Osteoblast (primary cell): ENCODE measurements at regions not wholly inside any gene's neighbourhood (a gene's known extent, or its start where the extent isn't known, plus 50 kb on each side); places are given as distances from the start of the nearest gene placed in this dataset.

Experiments
- DNase-seq: peaks from one replicate; pipeline ENCODE4 v3.0.0; 2011; ENCODE audit warnings: low spot score, mixed read lengths; ENCODE audit not compliant: insufficient read length; ENCODE audit errors: missing footprints
- H2AFZ ChIP-seq: 2 replicates; pipeline ENCODE4 v1.6.0; 2011; ENCODE audit warnings: mild to moderate bottlenecking, low read length
- H3K27ac ChIP-seq: 2 replicates; pipeline ENCODE4 v1.5.1; 2011; ENCODE audit warnings: mild to moderate bottlenecking, low read depth, low read length, moderate library complexity
- H3K27me3 ChIP-seq: 2 replicates; pipeline ENCODE4 v1.6.0; 2012; ENCODE audit warnings: mild to moderate bottlenecking, control low read depth, inconsistent platforms, low read length, moderate library complexity; ENCODE audit not compliant: insufficient read depth
- H3K36me3 ChIP-seq: 2 replicates; pipeline ENCODE4 v1.5.1; 2011; ENCODE audit warnings: mild to moderate bottlenecking, low read length, control low read depth, moderate library complexity; ENCODE audit not compliant: insufficient read depth
- H3K4me1 ChIP-seq: 2 replicates; pipeline ENCODE4 v1.5.1; 2011; ENCODE audit warnings: mild to moderate bottlenecking, low read length, control low read depth, moderate library complexity; ENCODE audit not compliant: insufficient read depth
- H3K4me2 ChIP-seq: 2 replicates; pipeline ENCODE4 v1.6.0; 2011; ENCODE audit warnings: mild to moderate bottlenecking, low read length; ENCODE audit not compliant: insufficient read depth
- H3K4me3 ChIP-seq: fragments of 200-600 bp; sonication (generic); 3 replicates; pipeline ENCODE4 v1.5.1; 2012; ENCODE audit warnings: mild to moderate bottlenecking, low read length, inconsistent platforms; ENCODE audit not compliant: insufficient read depth
- H3K79me2 ChIP-seq: 2 replicates; pipeline ENCODE4 v1.6.0; 2012; ENCODE audit warnings: mild to moderate bottlenecking, low read length, control low read depth, inconsistent platforms; ENCODE audit not compliant: insufficient read depth
- H3K9me3 ChIP-seq: 2 replicates; pipeline ENCODE4 v1.5.1; 2011; ENCODE audit warnings: low read depth, low read length, control low read depth
- H4K20me1 ChIP-seq: 2 replicates; pipeline ENCODE4 v1.6.0; 2012; ENCODE audit warnings: mild to moderate bottlenecking, low read length, control low read depth; ENCODE audit not compliant: insufficient read depth
- CTCF ChIP-seq: IDR thresholded peaks from 2 replicates; pipeline ENCODE4 v1.5.1; 2011; ENCODE audit warnings: mild to moderate bottlenecking, low read depth, low read length, moderate library complexity; ENCODE audit errors: extremely low read depth

DNA sequence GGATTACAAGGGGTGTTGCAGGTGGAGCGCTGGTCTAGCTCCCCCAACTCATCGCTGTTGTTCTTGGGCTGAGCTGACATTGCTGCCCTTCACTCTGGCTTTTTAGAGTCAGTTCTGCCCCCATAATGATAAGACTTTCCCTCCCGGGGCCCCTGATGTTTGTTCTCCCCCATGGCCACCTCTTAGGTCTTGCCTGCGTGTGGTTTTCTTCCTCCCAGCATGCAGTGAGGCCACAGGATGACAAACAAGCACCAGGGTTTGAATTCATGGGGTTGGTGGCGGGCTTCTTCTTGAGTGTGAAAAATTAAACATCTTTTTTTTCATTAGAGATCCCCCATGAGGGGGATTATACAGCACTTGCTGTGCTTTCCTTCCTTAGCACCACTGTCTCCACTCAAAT is 74.1 kb downstream of the CTAGE1 start:
- peaks cover 33% of the 10 kb centered on the region for H3K4me1 ChIP-seq

DNA sequence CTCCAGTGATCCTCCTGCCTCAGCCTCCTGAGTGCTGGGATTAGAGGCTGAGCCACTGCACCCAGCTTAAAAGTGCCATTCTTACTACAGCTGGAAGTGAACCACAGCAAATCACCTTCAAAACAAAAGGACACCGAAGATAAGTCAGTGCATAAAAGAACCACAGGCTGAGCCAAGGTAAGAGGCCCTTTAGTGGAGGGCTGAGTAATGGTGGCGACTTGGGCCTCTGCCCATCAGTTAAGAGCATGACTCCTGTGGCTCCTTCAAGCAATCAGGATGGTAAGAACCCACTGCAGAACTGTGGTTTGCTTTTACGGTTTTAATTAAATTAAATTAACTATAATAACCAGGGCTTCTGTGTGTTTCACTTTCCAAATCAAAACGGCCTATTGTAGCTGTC is 75.1 kb downstream of the CTAGE1 start:
- peak overlapping the region; percentile 35 for H3K4me2 ChIP-seq

More for the DNA sequence above, 74.1 kb downstream of the CTAGE1 start:
- Histone ChIP-seq H3K27me3 (no peaks in the 10 kb centered on the region), H3K9me3 (no peaks in the 10 kb centered on the region), H3K79me2 (no peaks in the 10 kb centered on the region), H3K4me3 (no peak overlapping the region), H2AFZ (no peak overlapping the region), H4K20me1 (no peaks in the 10 kb centered on the region), H3K36me3 (no peaks in the 10 kb centered on the region), H3K4me2 (no peak overlapping the region), H3K27ac (no peak overlapping the region)
- no peak for DNase-seq
- no peak for TF ChIP-seq CTCF

DNA sequence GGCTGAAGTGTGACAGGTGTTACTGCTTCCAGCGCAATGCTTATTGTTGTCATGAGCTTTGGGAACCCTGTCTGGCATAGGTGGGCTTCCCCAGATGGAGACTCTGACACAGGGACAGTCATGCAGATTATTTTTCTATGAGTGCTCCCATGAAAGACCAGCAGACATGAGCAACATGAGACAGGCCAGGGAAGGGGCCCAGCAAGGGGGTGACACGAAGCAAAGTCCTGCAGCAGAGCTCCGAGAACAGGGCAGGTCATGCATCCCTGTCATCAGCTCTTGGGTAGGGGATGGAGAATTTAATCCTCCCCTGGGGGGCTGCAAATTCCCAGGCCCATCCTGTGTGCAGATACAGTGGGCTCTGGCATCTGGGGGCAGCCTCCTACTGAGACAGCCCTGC is 77.4 kb downstream of the CTAGE1 start:
- DNase-seq, result no peak
- Histone ChIP-seq H4K20me1 (no peaks in the 10 kb centered on the region), H3K4me3 (no peak overlapping the region), H3K79me2 (no peaks in the 10 kb centered on the region), H2AFZ (no peak overlapping the region), H3K9me3 (no peaks in the 10 kb centered on the region), H3K4me2 (no peak overlapping the region), H3K27ac (no peak overlapping the region), H3K27me3 (no peaks in the 10 kb centered on the region), H3K36me3 (no peaks in the 10 kb centered on the region), H3K4me1 (peaks cover 11% of the 10 kb centered on the region)
- TF ChIP-seq CTCF, result no peak

More for the DNA sequence above, 75.1 kb downstream of the CTAGE1 start:
- H3K36me3 ChIP-seq, result no peaks in the 10 kb centered on the region
- H3K27ac ChIP-seq, result no peak overlapping the region
- H3K4me3 ChIP-seq, result no peak overlapping the region
- no peaks in the 10 kb centered on the region for H3K27me3 ChIP-seq
- no peak for TF ChIP-seq CTCF
- no peaks in the 10 kb centered on the region for H4K20me1 ChIP-seq
- H3K4me1 ChIP-seq, result peaks cover 30% of the 10 kb centered on the region
- peak; percentile 66 for DNase-seq
- no peaks in the 10 kb centered on the region for H3K9me3 ChIP-seq
- H2AFZ ChIP-seq, result no peak overlapping the region
- H3K79me2 ChIP-seq, result no peaks in the 10 kb centered on the region

DNA sequence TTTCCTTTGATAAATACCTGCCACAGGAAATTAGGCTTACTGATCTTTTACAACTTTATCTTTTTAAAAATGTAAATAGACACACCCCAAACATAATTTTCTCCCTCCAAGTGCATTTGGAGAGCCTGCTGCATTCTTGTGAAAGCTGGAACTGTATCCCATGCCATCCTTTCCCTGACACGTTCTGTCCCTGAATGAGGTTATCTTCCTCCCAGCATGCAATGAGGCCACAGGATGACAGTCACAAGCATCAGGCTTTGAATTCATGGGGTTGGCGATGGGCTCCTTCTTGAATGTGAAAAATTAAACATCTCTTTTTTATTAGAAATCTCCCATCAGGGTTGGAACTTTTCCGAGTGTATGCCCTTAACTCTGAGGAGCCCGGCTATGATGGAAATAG is 77.8 kb downstream of the CTAGE1 start:
- H3K36me3 ChIP-seq, result no peaks in the 10 kb centered on the region
- H3K4me1 ChIP-seq, result peaks cover 10% of the 10 kb centered on the region
- no peaks in the 10 kb centered on the region for H4K20me1 ChIP-seq
- H3K27me3 ChIP-seq, result no peaks in the 10 kb centered on the region
- no peaks in the 10 kb centered on the region for H3K79me2 ChIP-seq
- no peak overlapping the region for H3K27ac ChIP-seq
- no peak overlapping the region for H3K4me3 ChIP-seq
- H3K4me2 ChIP-seq, result no peak overlapping the region
- TF ChIP-seq CTCF, result no peak
- no peak overlapping the region for H2AFZ ChIP-seq
- H3K9me3 ChIP-seq, result no peaks in the 10 kb centered on the region
- DNase-seq, result no peak
